H1 (cell line): ENCODE measurements at regions not wholly inside any gene's neighbourhood (a gene's known extent, or its start where the extent isn't known, plus 50 kb on each side); places are given as distances from the start of the nearest gene placed in this dataset.

ENCODE experiments used
- CTCF ChIA-PET: fragments of 300-600 bp; sonication (Branson Sonifier 250); formaldehyde crosslinking; loops from one replicate; lab custom pipeline; 2021; ENCODE audit not compliant: partially characterized antibody; lab: Charles Lee
- POLR2A ChIA-PET: fragments of 300-600 bp; sonication (Branson Sonifier 250); formaldehyde crosslinking; loops from one replicate; lab custom pipeline; 2021; ENCODE audit warnings: inconsistent platforms; ENCODE audit not compliant: partially characterized antibody; lab: Charles Lee
- DNase-seq, 2 experiments: peaks; one replicate each; pipeline versions ENCODE4 v3.0.0 to v3.0.0-alpha.2; 2010 to 2022; ENCODE audit warnings: low spot score in 2 of 2, low read depth in 1 of 2, mixed read lengths in 1 of 2
- FAIRE-seq: peaks from 2 replicates; lab custom pipeline; 2011; peaks lifted over from hg19 to GRCh38; lab: Jason Lieb, UNC
- H2AFZ ChIP-seq: 2 replicates; pipeline ENCODE4 v1.8.1; 2012; ENCODE audit warnings: low read length, inconsistent platforms
- H2AK5ac ChIP-seq: 2 replicates; pipeline ENCODE4 v1.6.1; 2013; ENCODE audit warnings: low read depth, low read length
- H2BK120ac ChIP-seq: replicated peaks from 2 replicates; pipeline ENCODE3; 2013; ENCODE audit warnings: low read depth, low read length, inconsistent platforms
- H2BK12ac ChIP-seq: 2 replicates; pipeline ENCODE4 v1.6.1; 2013; ENCODE audit warnings: low read depth, low read length
- H2BK15ac ChIP-seq: 2 replicates; pipeline ENCODE4 v1.6.1; 2013; ENCODE audit warnings: low read length
- H2BK20ac ChIP-seq: 2 replicates; pipeline ENCODE4 v1.6.1; 2013; ENCODE audit warnings: low read length
- H2BK5ac ChIP-seq: 2 replicates; pipeline ENCODE4 v1.6.1; 2013; ENCODE audit warnings: low read depth, low read length
- H3K14ac ChIP-seq: 2 replicates; pipeline ENCODE4 v1.6.1; 2013; ENCODE audit warnings: inconsistent platforms; ENCODE audit not compliant: insufficient read length
- H3K18ac ChIP-seq: 2 replicates; pipeline ENCODE4 v1.6.1; 2013; ENCODE audit warnings: low read length; ENCODE audit errors: extremely low read depth
- H3K23ac ChIP-seq: 2 replicates; pipeline ENCODE4 v1.6.1; 2013; ENCODE audit warnings: inconsistent platforms; ENCODE audit not compliant: insufficient read length
- H3K23me2 ChIP-seq: 2 replicates; pipeline ENCODE4 v1.6.1; 2013; ENCODE audit warnings: low read depth, low read length
- H3K27ac ChIP-seq: 2 replicates; pipeline ENCODE4 v1.6.1; 2011; ENCODE audit warnings: low read depth, low read length, inconsistent platforms
- H3K27me3 ChIP-seq, 4 experiments: replicated peaks in 1 of 4; 1 replicate in 1 of 4; 2 replicates in 3 of 4; pipeline versions ENCODE4 v1.6.1 to v1.8.1; 2011 to 2013; ENCODE audit warnings: low read length in 3 of 4, mild to moderate bottlenecking in 3 of 4, inconsistent platforms in 2 of 4, mixed read lengths in 2 of 4, moderate library complexity in 1 of 4; ENCODE audit not compliant: control insufficient read depth in 3 of 4, insufficient read depth in 3 of 4; ENCODE audit errors: extremely low read depth in 1 of 4
- H3K36me3 ChIP-seq, 4 experiments: 2 replicates each; pipeline versions ENCODE4 v1.6.1 to v1.8.1; 2011 to 2013; ENCODE audit warnings: mild to moderate bottlenecking in 4 of 4, low read length in 3 of 4, moderate library complexity in 2 of 4, control low read depth in 1 of 4, inconsistent platforms in 1 of 4; ENCODE audit not compliant: insufficient read depth in 4 of 4, control insufficient read depth in 2 of 4
- H3K4ac ChIP-seq: replicated peaks from 2 replicates; pipeline ENCODE3; 2013; ENCODE audit warnings: low read length, low read depth, mixed read lengths, inconsistent platforms; ENCODE audit not compliant: insufficient read length
- H3K4me1 ChIP-seq, 4 experiments: replicated peaks in 1 of 4; 1 replicate in 1 of 4; 2 replicates in 3 of 4; pipeline versions ENCODE4 v1.6.1 to v1.8.1; 2011 to 2013; ENCODE audit warnings: low read length in 3 of 4, inconsistent platforms in 2 of 4, mixed read lengths in 1 of 4; ENCODE audit not compliant: insufficient read depth in 4 of 4, control insufficient read depth in 3 of 4
- H3K4me2 ChIP-seq, 2 experiments: 2 replicates each; pipeline versions ENCODE4 v1.6.1 to v1.8.1; 2011 to 2013; ENCODE audit warnings: low read depth in 2 of 2, low read length in 2 of 2, control low read depth in 1 of 2, inconsistent platforms in 1 of 2, mild to moderate bottlenecking in 1 of 2; ENCODE audit not compliant: insufficient read depth in 1 of 2
- H3K4me3 ChIP-seq, 4 experiments: fragments of 200-600, 300-600 bp in 1 of 4; sonication (generic), shearing (Covaris generic), sonication (Bioruptor Twin) in 1 of 4; 2 replicates each; pipeline versions ENCODE4 v1.5.1 to v1.8.1; 2011 to 2016; ENCODE audit warnings: low read length in 4 of 4, low read depth in 3 of 4, control low read depth in 2 of 4, inconsistent platforms in 2 of 4, mild to moderate bottlenecking in 2 of 4, mixed read lengths in 1 of 4, moderate library complexity in 1 of 4; ENCODE audit not compliant: insufficient read depth in 2 of 4; ENCODE audit errors: extremely low read depth in 1 of 4
- H3K56ac ChIP-seq: replicated peaks from 2 replicates; pipeline ENCODE3; 2013; ENCODE audit warnings: low read depth, mild to moderate bottlenecking, mixed read lengths, low read length, inconsistent platforms; ENCODE audit not compliant: insufficient read length
- H3K79me1 ChIP-seq: 2 replicates; pipeline ENCODE4 v1.6.1; 2013; ENCODE audit warnings: low read depth, low read length, control low read depth
- H3K79me2 ChIP-seq, 2 experiments: 2 replicates each; pipeline versions ENCODE4 v1.6.1 to v1.8.1; 2012 to 2013; ENCODE audit warnings: low read length in 2 of 2, mild to moderate bottlenecking in 2 of 2, inconsistent platforms in 1 of 2; ENCODE audit not compliant: insufficient read depth in 2 of 2, control insufficient read depth in 1 of 2
- H3K9ac ChIP-seq, 4 experiments: replicated peaks in 1 of 4; 1 replicate in 1 of 4; 2 replicates in 3 of 4; pipeline versions ENCODE4 v1.6.1 to v1.8.1; 2011 to 2013; ENCODE audit warnings: low read depth in 3 of 4, low read length in 3 of 4, control low read depth in 2 of 4, mild to moderate bottlenecking in 2 of 4, moderate library complexity in 2 of 4, inconsistent platforms in 1 of 4; ENCODE audit errors: extremely low read depth in 1 of 4
- H3K9me3 ChIP-seq, 2 experiments: 2 replicates each; pipeline versions ENCODE4 v1.6.1 to v1.8.1; 2012 to 2013; ENCODE audit warnings: mild to moderate bottlenecking in 2 of 2, moderate library complexity in 2 of 2, control low read depth in 1 of 2, inconsistent platforms in 1 of 2, low read depth in 1 of 2, low read length in 1 of 2, mixed read lengths in 1 of 2; ENCODE audit not compliant: insufficient read depth in 2 of 2
- H4K20me1 ChIP-seq, 2 experiments: replicated peaks in 1 of 2; 2 replicates each; pipeline versions ENCODE3 to v1.8.1; 2011 to 2013; ENCODE audit warnings: inconsistent platforms in 2 of 2, low read length in 2 of 2, mild to moderate bottlenecking in 1 of 2; ENCODE audit not compliant: insufficient read depth in 2 of 2, control insufficient read depth in 1 of 2
- H4K5ac ChIP-seq: 2 replicates; pipeline ENCODE4 v1.6.1; 2013; ENCODE audit warnings: low read length, low read depth, mixed read lengths, inconsistent platforms; ENCODE audit not compliant: insufficient read length
- H4K8ac ChIP-seq: 2 replicates; pipeline ENCODE4 v1.8.0; 2013; ENCODE audit warnings: mild to moderate bottlenecking, moderate library complexity, low read length, inconsistent platforms; ENCODE audit not compliant: insufficient read depth; ENCODE audit errors: extremely low read depth
- H4K91ac ChIP-seq: replicated peaks from 2 replicates; pipeline ENCODE3; 2013; ENCODE audit warnings: low read length, mixed read lengths, inconsistent platforms; ENCODE audit not compliant: insufficient read length
- FOSL1 ChIP-seq: IDR thresholded peaks from 2 replicates; pipeline ENCODE4 v1.6.1; 2011; ENCODE audit warnings: mild to moderate bottlenecking, low read depth, low read length, moderate library complexity; ENCODE audit not compliant: insufficient read depth
- TAF7 ChIP-seq: optimal IDR thresholded peaks from 2 replicates; pipeline ENCODE3; 2011; ENCODE audit warnings: low read depth, mild to moderate bottlenecking, inconsistent platforms, low read length, moderate library complexity, borderline replicate concordance
- WGBS, 2 experiments: shearing (Covaris generic) in 1 of 2; methylation state at CpG; one replicate each; pipeline versions ENCODE4 v1.1.6 to v1.1.7; 2013 to 2015; ENCODE audit warnings: low lambda C conversion rate in 2 of 2, mixed read lengths in 2 of 2, inconsistent platforms in 1 of 2, low coverage in 1 of 2, missing lambda C conversion rate in 1 of 2; ENCODE audit not compliant: insufficient replicate concordance in 2 of 2, insufficient coverage in 1 of 2, insufficient read length in 1 of 2; ENCODE audit errors: extremely low coverage in 1 of 2, missing lambda C conversion rate in 1 of 2; 5-methylcytosine and 5-hydroxymethylcytosine counted together

DNA sequence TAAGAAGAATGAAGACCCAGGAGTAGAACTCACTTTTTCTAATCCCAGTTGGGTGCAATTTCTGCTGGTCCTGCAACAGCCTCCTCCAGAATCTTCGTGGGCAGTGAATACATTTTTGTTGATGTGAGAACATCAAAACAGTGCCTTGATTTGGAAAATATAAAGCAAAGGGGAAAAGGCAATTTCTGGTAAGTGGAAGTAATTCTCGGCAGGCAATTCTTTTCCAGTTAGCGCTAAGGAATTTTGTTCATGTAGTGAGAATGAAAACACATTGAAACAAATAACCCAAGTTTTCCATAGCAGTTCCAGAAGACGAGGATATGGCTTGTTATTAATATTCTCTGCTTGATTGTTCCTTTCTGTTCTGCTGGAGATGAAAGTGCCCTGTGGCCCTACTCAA is 178.7 kb downstream of the SPATA31D1 start:
- H2AFZ ChIP-seq: no peak overlapping the region; the same call in 1 of the 2 replicates
- FAIRE-seq (no peak), DNase-seq (no peak)
- no peak overlapping the region for H2BK12ac ChIP-seq
- H3K36me3 ChIP-seq: no peaks in the 10 kb centered on the region
- no peak overlapping the region for H4K8ac ChIP-seq
- no peak overlapping the region for H3K18ac ChIP-seq
- no peak overlapping the region for H4K91ac ChIP-seq
- no peak overlapping the region for H3K9ac ChIP-seq
- H2BK15ac ChIP-seq: no peak overlapping the region
- H4K5ac ChIP-seq: no peak overlapping the region
- H3K27me3 ChIP-seq: no peaks in the 10 kb centered on the region
- no peak overlapping the region for H3K56ac ChIP-seq
- ChIA-PET POLR2A (no interaction called here), CTCF (interaction anchor here (1.0 kb wide), 1 partner anchor 67 kb away, joined by 3 read pairs; no protein-coding TSS in a partner anchor)
- WGBS, 2 experiments: 91% methylated on average over 4 of the region's 4 CpGs; no CpG with 5 or more reads in 1 of the 2 experiments
- H4K20me1 ChIP-seq: no peaks in the 10 kb centered on the region
- H3K23ac ChIP-seq: no peak overlapping the region
- no peak overlapping the region for H3K4ac ChIP-seq
- no peak overlapping the region for H2AK5ac ChIP-seq
- no peak overlapping the region for H2BK5ac ChIP-seq
- no peak overlapping the region for H3K14ac ChIP-seq
- no peak overlapping the region for H3K4me3 ChIP-seq
- H3K9me3 ChIP-seq: no peaks in the 10 kb centered on the region
- H2BK20ac ChIP-seq: no peak overlapping the region
- no peak overlapping the region for H3K4me2 ChIP-seq
- no peaks in the 10 kb centered on the region for H3K79me2 ChIP-seq
- H3K27ac ChIP-seq: no peak overlapping the region
- no peak overlapping the region for H2BK120ac ChIP-seq
- peaks cover 0 to 4% (median 1%) of the 10 kb centered on the region in 4 experiments; a peak in 2 of 7 replicates for H3K4me1 ChIP-seq
- no peaks in the 10 kb centered on the region for H3K79me1 ChIP-seq
- H3K23me2 ChIP-seq: no peaks in the 10 kb centered on the region; the same call in 1 of the 2 replicates
- TF ChIP-seq TAF7: no peak
- TF ChIP-seq FOSL1: no peak
